Putamen (tissue), 1 donor: ENCODE measurements at regions not wholly inside any gene's neighbourhood (a gene's known extent, or its start where the extent isn't known, plus 50 kb on each side); places are given as distances from the start of the nearest gene placed in this dataset.
"Not testable (repeated sequence)": the region's sequence is repeated elsewhere in the genome, so short reads cannot be mapped to it uniquely, and the experiment has no call there.

Source experiments
- DNase-seq: peaks from one replicate; pipeline ENCODE4 v3.0.0-alpha.2; 2016; ENCODE audit warnings: low spot score

DNA sequence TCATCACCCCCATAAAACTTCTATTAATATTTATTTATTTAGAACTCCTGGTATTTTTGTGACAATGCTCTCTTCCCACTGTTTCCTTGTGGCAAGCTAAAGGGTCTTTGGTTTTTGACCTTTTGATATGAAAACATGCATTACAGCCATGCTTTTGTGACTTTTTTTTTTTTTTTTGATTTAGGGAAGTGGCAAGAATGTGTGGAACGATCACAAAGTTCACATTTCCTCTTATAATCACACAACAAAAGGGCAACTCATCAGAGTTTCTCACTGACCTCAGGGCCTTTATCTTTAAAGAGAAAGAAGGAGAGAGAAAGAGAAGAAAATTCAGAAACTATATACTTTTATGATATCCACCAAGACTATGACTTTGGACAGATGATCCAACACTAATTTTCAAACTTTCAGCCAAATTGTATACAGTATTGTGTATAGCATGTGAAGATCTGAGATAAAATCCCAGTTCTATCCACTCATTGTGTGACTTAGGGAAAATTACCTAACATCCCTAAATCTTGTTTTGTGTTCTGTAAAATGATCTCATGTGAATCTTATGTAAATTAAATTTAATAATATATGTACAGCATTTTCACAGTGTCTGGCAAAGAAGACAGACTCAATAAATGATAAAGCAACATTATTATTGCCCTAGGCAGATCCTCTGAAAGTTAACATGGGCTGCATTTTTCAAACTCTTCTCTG, 106.8 kb upstream of the MARCKS start:
- DNase-seq: no peak

DNA sequence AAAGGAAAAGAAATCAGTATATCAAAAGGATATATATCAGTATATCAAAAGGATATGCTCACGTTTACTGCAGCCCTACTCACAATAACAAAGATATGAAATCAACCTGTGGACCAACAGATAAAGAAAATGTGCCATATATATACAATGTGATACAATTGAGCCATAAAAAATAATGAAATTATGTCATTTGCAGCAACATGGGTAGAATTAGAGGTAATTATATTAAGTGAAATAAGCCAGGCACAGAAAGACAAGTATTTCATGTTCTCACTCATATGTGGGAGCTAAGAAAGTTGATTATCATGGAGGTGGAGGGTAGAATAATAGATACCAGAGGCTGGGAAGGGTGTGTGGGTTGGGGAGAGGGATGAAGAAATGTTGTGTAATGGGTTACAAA, 102.9 kb upstream of the MARCKS start:
- no peak for DNase-seq

DNA sequence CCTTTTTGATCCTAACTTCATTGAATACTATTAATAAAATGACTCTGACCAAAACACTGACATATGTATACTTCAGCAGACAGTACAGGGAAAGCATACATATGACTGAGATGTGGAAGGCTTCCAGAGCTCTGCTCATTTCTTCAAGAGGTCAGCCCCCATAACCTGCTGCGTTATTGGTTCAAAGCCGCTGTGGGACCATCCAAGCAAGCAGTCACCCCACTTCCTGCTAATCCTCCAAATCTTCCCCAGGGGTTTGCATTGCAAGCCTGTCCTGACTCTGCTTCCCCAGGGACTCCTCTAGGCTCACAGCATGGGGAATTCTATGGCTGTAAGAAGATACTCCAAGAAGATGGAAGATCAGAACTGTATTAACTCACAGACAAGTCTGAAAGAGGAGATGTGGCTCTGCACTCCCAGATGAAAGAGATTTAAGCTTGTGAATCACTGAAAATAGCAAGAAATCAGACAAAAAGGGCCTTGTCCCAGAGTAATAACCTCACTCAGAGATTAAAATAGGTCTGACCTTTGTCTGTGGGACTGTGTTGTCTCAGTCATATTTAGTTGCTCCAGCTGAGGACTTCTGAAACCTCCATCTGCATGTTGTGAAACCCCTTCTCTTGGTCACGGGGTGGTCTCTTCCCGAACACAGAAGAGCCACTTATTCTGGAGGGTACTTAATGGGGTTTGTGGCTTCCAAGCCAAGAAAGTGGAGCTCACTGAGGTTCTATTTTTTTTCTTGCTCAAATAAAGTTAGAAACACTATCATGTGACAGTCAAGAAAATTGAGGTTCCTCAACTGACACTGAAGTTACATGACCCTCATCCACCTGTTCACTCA, 101.5 kb upstream of the MARCKS start:
- no peak for DNase-seq

DNA sequence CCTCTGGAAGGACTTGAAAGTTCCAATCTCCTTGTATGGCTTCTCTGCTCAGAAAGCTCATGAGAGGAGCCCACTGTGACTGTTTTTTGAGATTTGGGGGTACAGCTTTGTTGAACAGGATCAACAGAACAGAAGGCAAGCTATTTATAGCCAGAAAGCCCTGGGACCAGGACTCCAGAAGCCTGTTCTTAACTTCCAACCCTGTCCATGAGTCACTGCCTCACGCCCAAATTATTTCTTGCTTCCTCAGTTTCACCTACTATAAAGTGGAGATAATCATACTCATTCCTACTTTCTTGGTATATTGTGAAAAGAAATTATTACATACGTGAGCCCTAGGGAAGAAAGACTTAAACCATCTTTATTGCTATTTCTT, 100.9 kb upstream of the MARCKS start:
- DNase-seq: no peak

DNA sequence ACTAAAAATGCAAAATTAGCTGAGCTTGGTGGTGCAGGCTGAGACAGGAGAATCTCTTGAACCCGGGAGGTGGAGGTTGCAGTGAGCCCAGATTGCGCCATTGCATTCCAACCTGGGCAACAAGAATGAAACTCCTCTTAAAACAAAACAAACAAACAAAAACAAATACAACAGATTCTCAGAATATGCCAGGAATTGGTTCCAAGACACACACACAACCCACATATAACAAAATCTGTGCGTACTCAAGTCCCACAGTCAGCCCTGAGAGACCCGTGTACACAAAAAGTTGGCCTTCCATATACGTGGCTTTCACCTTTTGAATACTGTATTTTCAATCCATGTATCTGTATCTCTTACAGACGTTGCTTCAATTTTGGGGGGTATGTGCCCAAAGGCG, 98.9 kb upstream of the MARCKS start:
- no peak for DNase-seq

DNA sequence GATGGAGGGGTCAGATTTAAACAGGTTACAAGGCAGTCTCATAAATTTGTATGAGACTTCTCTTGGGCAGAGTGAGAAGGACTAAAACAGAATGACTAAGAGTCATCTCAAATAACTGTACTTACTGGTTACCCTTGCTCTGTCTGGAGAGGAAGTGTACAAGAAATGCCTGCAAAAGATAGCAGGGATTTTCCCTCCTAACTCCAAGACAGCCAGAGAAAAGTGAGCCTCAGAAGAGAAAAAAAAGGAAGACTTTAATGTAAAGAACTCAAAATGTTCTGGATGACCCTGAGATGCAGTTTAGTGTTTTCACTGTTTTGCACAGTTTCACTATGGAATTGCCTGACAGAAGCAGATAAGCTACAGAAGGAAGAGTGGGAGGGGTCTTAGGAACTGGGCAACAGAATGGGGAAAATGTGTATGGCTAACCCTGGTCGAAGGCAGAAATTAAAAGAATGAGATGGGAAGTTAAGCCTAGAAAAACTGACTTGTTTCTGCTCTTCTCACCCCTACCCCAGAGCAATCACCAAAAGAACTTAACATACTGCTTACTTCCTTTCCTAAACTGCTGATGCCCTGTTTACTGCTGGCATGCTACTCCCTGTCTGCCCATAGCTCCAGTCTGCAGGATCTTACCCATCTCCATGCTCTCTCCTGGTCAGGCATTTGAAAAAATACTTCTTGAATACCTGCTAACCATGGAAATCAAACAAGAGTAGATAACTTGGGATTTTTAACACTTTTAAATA, 98.1 kb upstream of the MARCKS start:
- no peak for DNase-seq

DNA sequence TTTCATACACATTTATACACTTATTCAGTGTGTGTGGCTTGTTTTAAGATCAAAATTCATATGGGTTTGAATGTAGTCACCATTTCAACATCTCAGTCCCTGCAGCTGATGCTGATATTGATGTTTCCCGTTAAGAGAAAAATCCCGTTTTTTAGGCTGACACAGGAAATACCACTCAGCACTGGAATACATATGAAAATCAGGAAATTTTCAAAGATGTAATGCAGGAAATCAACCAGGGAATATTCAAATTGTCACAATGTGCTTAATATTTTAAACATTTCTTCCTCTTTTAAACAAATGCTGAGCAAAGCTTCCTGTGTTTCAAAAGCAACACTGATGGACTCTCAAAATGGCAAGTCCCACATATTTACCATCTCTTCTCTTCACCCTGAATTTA, 94.5 kb upstream of the MARCKS start:
- DNase-seq: no peak

DNA sequence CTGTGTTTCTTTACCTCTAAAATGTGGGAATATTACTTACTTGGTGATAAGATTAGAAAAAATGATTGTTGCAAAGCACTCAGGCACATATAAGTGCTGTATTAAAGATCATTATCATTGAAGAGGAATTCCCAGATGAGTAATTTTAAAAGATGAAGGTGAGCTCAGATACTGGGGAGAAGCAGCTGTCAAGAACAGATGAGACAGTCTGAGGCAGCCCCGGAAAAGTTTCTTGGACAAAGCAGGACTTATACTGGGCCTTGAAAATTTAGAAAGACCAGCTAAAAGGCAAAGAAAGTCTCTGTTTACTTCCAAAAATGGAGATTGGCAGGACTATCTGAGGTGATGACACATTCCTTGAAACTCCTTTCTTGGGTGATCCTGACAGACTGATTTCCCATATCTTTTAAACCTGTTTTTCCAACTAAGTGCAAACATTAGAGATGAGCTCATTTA, 93.8 kb upstream of the MARCKS start:
- DNase-seq: no peak

DNA sequence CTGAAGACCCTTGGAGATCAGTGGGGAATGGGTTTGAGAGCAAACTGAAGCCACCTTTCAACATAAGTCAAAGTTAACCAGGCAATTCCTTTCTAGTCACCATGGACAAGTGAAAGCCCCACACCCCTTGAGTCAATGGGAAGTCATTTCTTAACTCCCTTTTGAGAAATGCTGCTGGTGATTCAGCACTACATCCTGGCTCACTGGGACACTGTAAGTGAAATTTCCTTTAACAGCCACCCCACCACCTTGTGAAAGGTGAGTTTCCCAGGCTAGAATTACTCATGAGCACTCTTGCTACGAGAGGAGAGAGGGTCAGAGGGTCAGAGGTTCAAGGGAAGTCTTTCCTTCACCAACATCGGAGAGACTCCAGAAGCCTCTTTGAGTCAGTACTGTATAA, 93.3 kb upstream of the MARCKS start:
- DNase-seq: no peak

DNA sequence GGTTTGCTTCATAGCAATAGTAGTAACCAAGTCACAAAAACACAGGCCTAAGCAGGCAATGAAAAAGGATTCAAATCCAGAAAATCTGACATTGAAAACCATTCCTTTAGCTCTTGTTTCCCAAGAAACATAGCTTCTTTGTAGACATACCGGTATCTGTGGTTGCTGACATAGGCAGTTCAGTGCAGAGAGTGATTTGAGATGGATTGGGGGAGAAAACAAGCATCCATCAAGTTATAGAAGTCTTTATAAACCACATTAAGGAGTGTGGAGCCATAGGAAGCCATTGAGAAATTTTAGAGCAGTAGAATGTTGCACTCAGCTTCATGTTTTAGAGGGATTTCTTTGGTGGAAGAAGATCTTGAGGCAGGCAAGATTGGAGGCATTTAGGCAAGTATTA, 91.2 kb upstream of the MARCKS start:
- DNase-seq: no peak

DNA sequence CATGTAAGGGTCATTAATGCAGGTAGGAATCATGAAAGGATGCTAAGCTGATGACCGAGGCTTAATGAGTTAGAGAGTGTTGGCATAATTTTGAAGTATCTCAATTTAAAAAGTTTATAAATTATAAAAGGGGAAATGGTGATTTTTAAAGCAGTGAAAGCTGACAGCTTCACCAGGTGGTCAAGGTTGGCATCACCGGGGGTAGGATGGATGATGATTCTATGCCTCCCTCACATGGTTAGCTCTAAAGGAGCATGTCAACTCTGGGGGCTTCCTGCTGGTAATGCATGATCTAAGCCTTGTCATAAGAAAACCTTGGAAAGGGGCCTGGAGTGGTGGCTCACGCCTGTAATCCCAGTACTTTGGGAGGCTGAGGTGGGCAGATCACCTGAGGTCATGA, 89.2 kb upstream of the MARCKS start:
- DNase-seq: no peak

DNA sequence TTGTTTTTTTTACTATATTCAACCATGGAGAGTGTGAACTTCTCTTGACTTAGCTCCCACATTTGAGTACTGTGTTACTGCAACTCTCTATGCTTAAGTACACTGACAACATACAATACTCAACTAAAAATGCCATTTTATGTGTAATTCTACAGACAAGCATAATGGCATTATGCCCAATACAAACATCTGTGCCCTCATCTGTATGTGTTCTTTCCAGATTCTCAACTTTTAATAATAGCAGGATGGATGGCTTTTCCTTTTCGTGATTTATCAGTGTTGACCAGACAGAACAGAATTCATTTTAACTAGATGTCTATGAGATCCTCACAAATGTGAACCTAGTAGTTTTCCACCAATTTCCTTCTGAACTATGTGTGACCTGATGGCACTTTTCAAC, 84.2 kb upstream of the MARCKS start:
- no peak for DNase-seq

DNA sequence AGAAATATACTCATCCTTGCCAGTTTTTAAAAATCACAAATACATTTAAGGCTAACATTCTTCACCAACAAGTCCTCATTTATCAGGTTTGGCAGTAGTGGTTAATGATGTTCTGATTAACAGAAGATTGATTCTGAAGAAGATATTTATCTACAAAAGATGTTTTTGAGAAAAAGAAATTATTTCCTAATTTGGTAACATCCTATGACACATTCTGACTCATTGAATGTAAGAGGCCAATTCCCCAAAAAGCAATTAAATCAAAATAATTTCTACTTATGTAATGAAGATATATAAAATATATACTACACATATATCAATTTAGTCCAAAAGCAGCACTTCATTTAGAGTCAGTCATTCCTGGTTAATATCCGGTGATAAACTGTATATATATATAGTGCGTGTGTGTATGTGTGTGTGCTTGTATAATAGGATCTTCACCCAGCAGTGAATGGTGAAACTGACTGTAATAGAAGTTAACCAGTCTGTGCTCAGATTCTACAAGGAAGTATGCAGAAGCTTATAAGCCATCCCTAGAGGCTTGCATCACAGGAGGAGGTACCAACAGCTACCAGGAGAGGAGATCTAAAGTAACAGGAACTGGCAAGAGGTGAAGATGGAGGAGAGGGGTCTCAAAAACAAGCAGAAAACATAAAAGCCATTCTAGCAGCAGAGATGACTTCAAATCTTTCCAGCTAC, 82.9 kb upstream of the MARCKS start:
- no peak for DNase-seq

DNA sequence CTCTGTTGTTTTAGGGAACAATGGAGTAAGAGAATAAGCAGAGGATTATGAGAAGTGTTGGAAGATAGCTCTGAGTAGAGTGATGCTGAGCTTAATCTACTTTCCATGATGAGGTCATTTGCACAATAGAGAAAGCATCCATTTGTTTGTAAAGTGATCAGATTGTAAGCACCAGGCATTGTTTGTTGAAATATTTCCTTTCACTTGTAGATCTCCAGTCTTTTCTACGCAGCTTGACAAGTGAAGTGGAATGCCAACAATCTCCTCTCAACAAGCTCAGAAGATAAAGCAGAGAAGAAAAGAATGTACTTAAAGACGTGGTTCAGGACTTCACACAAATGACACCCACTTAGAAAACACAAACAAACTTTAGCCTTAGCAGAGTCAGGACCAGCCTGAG, 80.1 kb upstream of the MARCKS start:
- DNase-seq: no peak

DNA sequence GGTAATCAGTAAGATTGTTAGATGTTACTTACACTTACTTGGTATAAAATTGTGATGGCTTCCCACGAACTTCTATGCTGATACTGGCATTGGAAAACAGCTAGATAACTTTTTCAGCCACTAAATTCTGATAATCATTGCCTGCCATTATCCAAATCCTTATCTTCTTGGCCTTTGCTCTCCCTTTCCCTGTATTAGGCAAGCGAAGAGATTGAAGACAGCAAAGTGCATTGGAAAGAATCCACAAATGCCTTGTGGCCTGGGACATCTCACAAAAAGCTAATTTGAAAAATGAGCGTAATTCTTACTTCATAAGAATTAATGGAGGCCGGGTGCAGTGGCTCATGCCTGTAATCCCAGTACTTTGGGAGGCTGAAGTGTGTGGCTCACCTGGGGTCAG, 79.5 kb upstream of the MARCKS start:
- no peak for DNase-seq

DNA sequence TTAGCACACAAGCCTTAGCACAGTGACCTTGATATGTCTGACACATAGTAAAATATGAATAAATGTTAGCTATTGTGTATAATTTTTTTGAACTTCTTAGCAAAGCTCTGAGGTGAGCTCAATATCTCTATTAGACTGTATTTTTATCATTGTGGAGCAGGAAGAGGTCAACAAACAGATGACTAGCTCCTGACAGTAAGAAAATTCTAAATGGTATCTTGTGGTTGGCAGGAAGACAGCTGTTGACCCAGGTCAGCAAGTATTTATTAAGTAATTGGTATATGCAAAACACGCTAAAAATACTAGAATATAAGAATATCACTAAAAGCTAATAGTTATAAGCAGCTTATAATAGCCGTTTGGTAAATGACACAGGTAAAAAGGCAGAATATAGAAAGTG, 77.5 kb upstream of the MARCKS start:
- no peak for DNase-seq

DNA sequence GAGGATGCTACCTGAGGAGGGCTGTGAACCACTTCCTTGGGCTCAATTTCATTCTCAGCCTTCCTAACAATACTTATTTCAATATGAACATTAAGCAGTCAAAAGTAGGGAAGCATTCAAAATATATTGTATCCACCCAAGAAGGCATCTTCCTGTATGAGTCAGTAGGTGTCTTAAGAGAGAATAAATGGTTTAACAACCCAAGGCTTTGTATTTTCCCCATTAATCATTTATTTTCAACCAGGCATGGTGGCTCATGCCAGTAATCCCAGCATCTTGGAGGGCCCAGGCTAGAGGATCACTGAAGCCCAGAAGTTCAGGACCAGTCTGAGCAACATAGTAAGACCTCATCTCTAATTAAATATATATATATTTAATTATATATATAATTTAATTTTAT, 74.5 kb upstream of the MARCKS start:
- DNase-seq: no peak

DNA sequence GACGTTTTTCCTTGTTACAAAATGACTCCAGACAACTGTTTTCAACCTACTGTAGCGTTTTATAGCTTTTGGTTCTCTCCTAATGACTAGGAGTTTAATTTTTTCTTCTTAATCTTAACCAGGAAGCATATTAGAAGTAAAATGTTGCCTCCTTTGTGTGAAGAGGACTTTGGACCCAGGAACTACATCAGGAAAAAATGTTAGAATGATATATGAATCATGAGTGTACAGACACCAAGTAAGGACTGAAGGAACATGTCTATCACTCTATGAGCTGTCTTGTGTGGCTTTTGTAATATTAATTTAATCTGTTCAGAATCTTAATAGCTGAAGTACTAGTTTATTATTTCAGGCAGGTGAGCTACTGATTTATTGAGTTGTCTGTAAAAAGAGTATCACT, 71.0 kb upstream of the MARCKS start:
- DNase-seq: no peak

DNA sequence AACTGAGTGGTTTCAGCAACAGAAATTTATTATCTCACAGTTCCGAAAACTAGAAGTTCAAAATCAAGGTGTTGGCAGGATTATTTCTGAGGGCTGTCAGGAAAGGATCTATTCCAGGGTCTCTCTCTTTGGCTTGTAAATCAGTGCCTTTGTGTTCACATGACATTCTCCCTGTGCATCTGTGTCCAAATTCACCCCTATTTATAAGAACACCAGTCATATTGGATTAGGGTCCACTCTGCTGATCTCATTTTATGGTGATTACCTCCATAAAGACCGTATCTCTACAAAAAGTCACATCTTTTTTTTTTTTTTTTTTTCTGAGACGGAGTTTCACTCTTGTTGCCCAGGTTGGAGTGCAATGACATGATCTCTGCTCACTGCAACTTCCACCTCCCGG, 68.6 kb upstream of the MARCKS start:
- DNase-seq: no peak

DNA sequence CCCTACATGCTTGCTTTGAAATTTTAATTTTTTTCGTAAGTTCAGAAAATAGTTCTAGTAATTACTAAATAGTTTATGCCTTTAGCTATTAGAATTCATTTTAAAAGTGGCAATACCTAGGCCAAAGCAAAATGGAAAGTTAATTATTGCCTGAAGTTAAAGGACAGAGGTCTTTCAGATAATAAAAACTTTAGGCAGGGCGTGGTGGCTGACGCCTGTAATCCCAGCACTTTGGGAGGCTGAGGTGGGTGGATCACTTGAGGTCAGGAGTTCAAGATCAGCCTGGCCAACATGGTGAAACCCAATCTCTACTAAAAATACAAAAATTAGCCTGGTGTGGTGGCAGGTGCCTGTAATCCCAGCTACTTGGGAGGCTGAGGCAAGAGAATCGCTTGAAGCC, 65.9 kb upstream of the MARCKS start:
- not testable (repeated sequence) for DNase-seq

DNA sequence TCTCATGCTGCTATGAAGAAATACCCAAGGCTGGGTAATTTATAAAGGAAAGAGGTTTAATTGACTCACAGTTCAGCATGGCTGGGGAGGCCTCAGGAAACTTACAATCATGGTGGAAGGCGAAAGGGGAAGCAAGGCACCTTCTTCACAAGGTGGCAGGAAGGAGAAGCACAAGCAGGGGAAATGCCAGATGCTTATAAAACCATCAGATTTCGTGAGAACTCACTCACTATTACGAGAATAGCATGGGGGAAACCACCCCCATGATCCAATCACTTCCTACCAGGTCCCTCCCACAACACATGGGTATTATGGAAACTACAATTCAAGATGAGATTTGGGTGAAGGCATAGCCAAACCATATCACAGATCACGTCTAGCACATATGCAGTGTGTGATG, 61.8 kb upstream of the MARCKS start:
- DNase-seq: not testable (repeated sequence)

DNA sequence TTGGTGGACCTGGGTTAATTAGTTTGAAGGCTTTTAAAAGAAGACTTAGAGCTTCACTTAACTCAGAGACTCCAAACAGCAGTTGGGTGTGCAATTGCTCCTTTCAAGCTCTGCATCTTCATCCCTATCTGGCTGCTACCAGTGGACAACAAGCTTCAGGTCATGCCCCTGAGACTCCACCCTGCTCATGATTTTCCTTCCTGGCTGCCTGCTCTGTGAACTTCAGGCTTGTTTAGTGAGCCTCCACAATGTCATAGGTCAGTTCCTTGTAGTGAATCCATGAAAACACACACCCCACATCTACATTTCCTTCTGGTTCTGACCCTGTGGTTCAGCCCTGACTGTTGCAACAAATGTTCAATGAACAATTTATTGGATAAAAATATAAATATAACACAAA, 61.1 kb upstream of the MARCKS start:
- DNase-seq: no peak
